ENCODE measurements at regions not wholly inside any gene's neighbourhood (a gene's known extent, or its start where the extent isn't known, plus 50 kb on each side); places are given as distances from the start of the nearest gene placed in this dataset.

DNA sequence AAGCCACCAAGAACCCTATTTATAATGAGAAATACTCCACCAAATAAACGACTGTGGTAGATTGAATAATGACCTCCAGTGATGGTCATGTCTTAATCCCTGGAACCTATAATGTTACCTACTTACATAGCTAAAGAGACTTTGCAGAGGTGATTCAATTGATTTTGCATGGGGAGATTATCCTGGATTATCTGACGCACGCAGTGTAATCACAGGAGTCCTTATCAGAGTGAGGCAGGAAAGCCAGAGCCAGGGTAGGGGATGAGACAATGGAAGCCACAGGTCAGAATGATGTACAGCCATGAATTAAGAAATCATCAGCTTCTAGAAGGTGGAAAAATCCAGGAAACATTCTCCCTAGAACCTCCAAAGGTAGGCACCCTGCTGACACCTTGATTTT lies 286.4 kb upstream of the SP4 start:
- no peak for DNase-seq

DNA sequence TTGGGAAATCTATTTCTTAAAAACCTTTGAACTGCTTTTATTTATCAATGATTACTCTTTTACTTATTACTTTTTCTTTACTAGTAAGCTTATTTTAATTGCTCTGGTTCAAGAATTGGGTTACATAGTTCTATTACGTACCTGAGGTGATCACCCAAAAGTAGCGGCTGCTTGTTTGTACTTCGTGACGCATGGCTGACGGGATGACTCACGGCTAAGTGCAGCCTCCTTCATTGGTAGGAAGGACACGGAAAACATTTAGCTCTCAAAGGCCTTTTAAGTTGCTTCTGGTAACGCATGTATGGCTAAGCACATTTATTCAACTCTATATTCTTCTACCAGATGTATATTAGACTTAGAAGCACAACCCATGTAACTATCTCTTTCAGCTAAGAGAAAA lies 285.8 kb upstream of the SP4 start:
- no peak for DNase-seq

DNA sequence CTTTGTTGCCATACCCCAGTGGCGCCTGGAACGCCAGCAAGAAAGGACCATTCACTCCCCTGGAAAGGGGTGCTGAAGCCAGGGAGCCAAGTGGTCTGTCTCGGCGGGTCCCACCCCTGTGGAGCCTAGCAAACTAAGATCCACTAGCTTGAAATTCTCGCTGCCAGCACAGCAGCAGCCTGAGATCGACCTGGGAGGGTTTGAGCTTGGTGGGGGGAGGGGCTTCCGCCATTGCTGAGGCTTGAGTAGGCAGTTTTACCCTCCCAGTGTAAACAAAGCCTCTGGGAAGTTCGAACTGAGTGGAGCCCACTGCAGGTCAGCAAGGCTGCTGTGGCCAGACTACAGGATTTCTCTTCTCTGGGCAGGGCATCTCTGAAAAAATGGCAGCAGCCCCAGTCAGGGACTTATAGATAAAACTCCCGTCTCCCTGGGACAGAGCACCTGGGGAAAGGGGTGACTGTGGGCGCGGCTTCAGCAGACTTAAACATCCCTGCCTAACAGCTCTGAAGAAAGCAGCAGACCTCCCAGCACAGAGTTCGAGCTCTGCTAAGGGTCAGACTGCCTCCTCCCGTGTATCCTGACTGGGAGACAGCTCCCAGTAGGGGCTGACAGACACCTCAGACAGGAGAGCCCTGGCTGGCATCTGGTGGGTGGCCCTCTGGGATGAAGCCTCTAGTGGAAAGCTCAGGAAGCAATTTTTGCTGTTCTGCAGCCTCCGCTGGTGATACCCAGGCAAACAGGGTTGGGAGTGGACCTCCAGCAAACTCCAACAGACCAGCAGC lies 281.1 kb upstream of the SP4 start:
- no peak for DNase-seq

DNA sequence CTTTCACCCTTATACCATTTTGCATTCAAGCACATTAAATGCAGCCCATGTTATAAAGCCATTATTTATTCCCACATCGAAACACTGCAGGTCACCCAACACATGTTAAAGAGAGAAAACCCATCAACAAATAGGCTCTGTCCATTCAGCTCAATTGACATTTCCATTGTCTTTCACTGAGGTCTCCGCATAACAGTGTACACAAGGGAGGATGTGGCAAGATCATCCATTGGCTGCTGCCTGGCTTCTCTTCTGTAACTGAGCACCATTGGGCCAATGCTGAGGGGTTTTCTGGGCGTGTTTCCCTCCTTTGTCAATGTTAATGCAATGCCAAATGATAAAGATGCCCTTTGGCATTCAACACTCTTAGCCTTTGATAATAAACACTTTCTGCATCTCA lies 278.1 kb upstream of the SP4 start:
- DNase-seq, result no peak

DNA sequence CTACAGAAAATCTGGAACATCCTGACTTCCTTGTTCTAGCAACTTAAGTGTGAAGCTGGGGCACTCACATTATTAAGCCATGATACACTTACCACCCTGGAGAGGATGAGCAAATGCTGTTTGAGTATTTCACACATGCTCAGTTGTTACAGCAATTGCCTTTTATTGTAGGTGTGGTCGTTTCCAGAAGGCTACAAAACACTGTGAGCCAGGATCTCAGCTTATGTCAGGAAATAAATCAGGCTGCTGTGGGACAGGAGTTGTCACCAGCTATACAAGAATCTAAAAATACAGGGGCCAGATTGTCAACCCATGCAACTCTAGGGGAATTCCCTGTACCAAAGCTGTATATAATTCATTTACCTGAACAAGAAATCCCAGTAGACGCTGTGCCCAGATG lies 273.3 kb upstream of the SP4 start:
- no peak for DNase-seq

DNA sequence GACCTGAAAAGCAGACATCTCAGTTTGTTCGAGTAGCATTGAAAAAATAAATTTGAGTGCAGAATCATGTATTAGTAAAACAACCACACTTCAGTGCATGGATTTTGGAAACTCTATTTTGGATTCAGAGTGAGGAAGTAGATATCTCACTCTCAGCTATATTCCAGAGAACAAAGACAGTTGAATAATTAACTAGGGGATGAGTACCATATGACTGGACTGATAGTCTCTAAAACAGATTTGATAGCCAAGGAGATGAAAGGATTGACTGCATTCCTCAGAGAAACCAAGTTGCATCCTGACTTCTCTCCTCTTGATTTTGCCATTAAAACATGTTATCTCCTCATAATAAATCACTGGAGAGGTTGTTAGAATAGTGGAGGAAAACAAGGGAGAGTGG lies 268.4 kb upstream of the SP4 start:
- no peak for DNase-seq

DNA sequence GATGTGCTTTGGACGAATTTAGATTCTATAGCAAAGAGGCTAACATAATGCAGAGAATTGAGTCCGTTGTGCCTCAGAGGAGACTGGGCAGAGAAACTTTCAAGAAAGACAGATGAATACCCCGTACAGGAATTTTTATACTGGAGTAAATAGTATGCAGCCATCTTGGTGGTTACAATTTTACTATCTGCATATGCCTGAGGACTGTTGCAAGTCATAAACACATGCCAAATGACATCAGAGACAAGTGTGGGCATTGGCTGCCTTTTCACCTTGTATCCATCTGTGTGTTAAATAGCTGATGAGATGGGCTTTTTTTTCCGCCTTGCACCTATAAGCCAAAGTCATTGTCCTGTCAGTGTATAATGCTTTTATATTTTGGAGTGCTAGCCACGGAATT lies 267.5 kb upstream of the SP4 start:
- no peak for DNase-seq

DNA sequence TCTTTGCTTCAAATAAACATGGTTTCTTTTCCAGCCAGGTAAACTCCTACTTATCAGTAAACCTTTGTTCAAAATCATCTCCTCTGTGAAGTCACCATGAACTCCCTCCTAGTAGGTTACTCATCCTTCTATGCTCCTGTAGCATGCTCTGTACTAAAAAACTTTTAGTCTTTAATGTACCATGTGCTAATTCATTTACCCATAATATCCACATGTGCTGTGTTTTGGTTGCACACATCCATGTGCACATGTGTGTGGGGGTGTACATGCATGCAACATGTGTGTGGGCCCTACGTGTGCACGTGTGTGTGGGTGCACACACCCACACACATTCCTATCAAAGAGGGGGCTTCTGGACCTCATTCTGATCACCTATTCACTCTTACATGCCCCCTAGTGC lies 259.9 kb upstream of the SP4 start:
- no peak for DNase-seq

DNA sequence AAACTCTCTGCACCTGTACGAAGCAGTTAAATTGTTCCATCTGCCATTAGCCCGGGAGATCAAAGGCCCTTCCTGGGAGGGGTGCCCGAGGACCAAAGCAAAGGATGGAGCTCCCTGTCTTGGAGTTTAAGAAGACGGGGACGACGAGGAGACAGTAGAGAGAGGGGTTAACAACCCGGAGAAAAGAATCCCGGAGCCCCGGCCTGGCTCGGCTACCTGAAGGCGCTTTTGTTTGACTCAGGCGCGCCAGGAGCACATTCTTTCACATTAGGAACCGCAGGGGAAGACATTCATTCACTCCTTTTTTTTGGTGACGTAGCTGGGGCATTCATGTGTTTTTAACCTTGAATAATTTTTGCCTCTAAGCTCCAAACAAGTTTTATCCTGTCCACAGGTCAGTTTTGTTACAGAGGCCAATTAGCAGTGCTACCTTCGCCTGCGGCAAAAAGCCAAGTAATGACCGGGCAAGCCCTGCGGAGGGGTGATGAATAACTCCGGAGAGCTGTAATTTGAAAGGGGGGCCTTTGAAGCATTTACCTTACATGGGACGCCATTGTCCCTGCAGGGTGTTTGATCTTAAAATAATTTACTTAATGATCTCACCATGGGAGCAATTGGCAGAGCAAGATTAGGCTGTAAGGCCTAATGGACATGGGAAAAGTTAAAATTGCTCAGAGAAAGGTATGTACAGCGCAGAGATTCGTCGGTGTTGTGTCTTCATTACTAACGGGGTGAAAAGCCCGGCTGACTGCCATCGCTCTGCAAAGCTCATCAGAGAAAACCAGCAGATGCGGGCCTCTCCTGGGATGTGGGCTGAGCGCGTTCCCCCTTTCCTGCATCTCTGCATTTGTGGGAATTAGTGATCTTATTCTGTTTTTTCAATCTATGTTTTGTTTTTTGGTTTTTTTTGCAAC lies 258.0 kb upstream of the SP4 start:
- no peak for DNase-seq

DNA sequence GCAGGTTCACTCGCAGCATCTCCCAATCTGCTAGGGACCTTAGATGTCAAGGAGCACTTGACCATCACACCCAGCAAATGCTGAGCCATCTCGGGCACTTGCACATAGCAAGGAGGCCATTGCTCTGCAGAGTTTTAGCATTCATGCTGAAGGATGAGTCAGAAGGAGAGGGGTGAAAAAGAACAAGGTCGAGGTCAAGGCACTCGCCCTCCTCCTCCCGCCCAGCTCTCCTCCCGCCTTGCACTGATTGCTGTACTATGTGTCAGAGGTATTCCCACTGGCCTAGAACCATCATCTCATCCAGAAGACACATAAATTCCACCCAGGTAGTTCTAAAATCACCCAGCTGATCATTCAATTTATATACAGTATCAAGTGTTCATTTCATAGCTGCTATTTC lies 255.1 kb upstream of the SP4 start:
- no peak for DNase-seq

DNA sequence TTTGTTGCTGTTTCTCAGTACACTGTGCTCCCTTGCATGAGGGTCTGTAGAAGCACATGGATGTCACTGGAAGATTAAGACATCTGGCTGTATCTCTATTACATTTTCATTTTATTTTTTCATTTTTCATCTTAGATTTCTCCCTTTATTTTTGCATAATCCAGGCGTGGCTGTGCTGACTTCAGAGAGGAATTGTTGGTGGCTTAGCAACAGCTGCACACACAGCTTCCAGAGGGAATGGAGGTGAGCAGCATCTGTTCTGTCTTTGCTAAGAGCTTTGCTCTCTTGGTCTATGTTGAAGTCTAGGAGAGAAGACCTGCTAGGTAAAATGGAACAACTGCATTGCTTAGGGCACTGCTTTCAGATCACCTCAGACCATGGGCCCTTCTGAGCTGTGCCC lies 254.4 kb upstream of the SP4 start:
- DNase-seq, result peak in 1 of 56 donors; percentile 4

DNA sequence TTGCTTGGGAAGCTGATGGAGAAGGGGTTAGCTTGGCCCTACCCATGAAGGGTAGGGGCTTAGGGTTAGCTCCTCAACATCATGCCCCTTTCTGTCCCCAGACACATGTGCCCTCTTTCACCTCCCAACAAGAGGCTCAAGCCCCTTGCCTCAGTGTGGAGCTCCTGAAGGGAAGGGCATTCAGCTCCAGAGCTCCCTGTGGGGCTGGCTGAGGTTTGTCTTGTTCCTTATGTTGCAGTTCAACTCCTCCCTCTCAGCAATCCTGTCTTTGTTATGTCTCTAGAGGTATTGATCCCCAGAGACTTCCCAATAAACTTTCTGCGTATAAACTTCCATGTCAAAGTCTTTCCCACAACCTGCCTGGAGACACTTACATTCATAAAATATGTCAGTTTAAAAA lies 252.2 kb upstream of the SP4 start:
- DNase-seq, result no peak

DNA sequence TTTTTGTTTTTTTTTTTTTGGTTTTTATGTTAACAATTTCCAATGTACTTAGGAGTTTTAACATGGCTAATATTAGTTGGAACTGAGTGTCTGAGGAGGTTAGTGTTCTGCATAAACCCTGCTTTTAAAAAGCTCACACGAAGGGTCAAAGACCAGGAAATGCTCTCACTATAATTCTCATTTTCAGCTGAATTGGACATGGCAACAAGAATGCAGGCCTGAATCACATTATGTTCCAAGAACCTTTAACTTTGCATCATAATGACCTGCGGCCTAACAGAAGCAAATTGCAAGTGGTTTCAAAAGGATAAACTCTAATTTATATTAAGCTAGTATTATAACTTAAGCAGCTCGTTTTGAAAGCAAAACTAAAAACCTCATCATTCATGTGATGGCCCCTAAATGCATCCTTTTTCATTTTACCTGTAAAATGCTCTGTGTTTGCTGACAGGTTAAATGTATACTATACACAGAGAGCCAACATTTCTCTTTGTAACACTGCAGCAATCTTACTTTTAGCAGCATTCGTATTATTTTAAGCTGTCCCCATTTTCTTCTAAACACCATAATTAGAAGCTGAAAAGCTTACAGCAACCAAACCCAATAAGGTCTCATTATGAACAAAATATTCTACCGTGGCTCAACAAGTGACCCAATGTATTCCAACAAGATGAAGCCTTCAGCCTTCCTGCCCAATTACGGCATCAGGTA lies 242.8 kb upstream of the SP4 start:
- DNase-seq, result no peak

DNA sequence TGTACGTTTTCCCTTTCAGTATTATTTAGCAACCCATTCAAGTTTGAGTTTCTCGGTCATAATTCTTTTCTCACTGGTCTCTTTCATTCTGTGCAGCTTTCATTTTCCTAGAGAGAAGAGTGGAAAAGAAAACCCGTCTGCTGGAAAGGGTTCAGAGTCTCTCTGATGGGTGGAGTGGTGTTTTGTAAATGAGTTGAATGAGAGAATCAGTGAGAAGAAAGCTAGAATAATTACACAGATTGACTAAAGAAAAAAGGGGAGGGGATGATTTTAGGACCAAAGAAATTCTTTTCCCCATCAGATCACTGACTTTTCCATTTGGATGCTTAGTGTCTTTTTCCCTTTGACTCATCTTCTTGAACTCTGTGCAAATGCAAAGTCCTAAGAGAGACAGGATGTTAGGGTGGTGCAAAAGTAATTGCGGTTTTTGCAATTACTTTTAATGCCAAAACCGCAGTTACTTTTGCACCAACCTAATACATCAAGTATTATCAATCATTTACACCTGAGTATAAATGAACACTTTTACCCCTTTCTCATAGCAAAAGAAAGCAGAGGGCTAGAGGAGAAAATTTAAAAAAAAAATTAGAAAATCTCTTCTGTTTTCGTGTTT lies 242.1 kb upstream of the SP4 start:
- DNase-seq, result no peak

DNA sequence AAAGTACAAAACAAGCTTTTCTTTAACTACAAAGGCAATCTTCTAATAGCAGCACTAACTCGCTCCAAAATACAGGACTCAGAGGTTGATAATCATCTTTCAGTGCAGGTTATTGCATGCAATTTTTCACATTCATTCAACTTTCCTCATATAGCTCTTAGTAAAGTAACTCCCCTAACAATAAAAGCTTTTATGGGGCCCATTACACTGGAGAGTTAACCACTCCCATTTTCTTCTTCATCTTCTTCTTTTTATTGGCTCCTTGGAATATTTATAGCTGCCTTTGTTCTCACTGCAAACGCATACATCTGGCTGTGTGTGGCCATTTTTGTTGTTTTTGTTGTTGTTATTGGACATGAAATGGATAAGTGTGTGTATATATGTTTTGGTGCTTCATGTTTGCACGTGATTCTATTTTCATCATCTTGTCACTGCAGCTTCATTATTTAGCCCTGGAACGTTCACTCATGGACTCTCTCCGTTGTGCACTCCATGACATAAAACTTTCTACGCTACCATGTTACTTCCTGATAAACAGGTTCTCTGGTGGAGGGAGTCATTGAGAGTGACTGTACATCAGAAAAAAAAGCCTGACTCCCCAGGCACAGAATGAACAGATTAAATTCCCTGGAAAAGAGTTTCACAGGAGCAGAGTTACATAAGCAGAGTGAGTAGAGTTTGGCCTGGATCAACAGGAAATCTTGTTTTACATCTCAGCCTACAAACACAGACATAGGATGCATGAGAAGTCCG lies 236.4 kb upstream of the SP4 start:
- no peak for DNase-seq

DNA sequence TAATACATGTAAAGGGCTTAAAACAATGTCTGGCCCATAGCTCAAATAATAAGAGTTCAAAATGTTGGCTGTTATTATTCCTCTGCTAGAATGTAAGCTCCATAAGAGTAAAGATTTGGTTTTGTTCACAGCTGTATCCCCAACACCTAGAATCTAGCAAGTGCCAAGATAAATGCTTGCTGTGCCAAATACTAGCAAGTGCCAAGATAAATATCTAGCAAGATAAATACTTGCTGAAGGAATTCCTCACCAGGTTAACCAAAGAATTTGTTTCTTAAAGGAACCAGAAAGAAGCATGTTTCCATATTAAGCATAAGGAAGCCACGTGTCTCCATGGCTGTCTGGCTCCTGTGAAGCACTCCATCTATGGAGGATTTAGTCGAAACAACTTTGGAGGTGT lies 235.2 kb upstream of the SP4 start:
- DNase-seq, result no peak

DNA sequence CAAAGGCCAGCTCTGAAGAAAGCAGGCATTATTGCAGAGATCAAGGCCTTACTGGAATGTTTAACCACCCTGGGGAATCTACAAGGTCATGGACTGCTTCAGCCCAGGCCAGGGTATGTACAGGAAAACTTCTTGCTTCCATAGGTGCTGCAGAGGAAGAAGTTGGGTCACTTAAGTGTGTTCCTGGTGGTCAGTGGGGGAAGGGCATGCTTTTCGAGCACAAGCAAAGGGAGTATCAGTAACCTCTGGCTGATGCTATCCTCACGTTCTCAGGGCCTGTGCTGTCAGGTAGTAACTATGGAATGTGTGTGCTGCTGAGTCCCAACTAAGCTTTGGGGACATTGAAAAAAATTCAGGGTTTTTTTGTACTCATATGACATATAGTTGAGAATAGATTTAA lies 234.0 kb upstream of the SP4 start:
- no peak for DNase-seq

DNA sequence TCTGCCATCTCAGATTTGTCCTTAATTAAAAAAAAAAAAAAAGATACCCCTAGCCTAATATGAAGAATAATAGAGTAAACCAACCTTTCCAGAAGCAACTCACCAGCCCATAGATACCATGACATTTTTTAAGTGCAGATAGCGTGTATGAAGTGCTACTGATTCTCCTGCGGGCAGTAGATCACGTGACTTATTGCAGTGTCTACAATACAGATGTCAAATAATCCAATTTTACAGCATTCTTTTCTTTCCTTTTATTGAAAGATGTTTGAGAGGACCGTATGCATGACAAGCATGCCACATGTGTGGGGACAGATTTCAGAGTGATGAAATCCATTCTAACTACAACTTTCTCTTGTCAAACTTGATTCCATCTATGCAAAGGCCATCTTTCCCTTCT lies 232.9 kb upstream of the SP4 start:
- DNase-seq, result no peak

DNA sequence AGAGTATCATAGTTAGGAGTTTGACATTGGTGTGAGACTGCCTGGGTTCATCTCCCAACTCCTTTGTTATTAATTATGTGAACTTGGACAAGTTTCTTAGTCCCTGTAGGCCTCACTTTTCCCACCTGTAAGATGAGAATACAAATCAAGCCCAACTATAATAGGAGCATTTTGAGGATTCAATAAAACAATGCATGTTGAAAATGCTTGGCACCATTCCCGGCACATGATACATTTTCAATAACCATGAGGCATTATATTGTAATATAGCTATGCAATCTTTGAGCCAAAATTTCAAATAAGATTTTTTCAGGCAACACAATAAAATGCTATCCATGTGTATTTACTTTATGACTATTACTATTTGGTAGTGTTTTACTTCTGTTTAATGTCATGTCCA lies 229.0 kb upstream of the SP4 start:
- DNase-seq, result no peak

DNA sequence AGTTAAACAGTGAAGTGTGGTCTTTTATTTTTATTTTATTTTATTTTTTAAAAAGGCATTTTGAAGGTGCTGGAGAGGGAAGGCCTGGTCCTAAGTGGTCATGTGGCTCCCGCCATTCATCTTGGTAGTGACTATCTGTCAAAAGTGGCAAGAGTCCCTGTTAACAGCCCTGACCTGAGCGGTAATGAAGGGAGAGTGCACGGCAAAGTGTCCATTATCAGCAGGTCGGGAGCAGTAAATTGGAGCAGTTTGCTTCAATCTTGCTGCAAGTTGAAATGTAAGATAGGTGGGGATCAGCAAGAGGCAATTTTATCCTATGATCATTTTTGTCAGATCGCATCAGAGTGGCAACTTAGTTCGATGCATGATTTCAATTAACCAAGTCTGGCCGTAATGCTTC lies 227.4 kb upstream of the SP4 start:
- DNase-seq, result no peak

DNA sequence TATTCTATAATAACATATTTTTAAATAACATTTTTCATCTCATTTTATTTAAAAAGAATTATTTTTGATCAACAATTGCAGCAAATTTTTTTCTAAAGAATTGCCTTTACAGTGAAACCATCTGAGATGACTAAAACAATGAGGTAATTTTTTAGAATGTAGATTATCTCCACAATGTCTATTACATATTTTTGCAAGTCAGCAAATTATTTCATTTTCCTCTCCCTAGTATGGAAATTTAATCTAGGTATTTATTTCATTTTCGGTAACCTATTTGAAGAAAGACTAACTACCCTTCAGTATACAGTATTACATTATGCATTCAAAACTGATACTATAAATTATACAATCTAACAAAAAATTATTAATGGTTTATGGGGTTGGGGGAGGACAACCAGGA lies 213.2 kb upstream of the SP4 start:
- DNase-seq, result no peak
